PC-3 (cell line): ENCODE measurements at regions not wholly inside any gene's neighbourhood (a gene's known extent, or its start where the extent isn't known, plus 50 kb on each side); places are given as distances from the start of the nearest gene placed in this dataset.

Experiments
- CTCF ChIP-seq: fragments of 300-600 bp; sonication (generic); conservative IDR thresholded peaks from 2 replicates; pipeline ENCODE4 v1.5.1; 2017; ENCODE audit warnings: antibody characterized with exemption, low read depth, mild to moderate bottlenecking, low read length
- EZH2 ChIP-seq: fragments of 300-600 bp; sonication (generic); IDR thresholded peaks from one replicate; pipeline ENCODE4 v1.6.1; 2017; ENCODE audit warnings: antibody characterized with exemption, mild to moderate bottlenecking, low read length; ENCODE audit not compliant: unreplicated experiment
- EZH2phosphoT487 ChIP-seq: fragments of 300-600 bp; sonication (generic); IDR thresholded peaks from 2 replicates; pipeline ENCODE4 v1.6.1; 2018; ENCODE audit warnings: mild to moderate bottlenecking, antibody characterized with exemption, low read length, borderline replicate concordance

GRCh38 chr4:149955780-149956390 lies 122.4 kb upstream of the DCLK2 start:
- TF ChIP-seq EZH2: no peak
- TF ChIP-seq CTCF: no peak
- no peak for TF ChIP-seq EZH2phosphoT487
